Erythroblast (primary cell): ENCODE measurements at regions not wholly inside any gene's neighbourhood (a gene's known extent, or its start where the extent isn't known, plus 50 kb on each side); places are given as distances from the start of the nearest gene placed in this dataset.

Experiments used
- GATA1 ChIP-seq: IDR thresholded peaks from 2 replicates; pipeline ENCODE4 v1.6.1; 2011; ENCODE audit warnings: low read depth, mild to moderate bottlenecking, control low read depth, low read length, moderate library complexity
- POLR2A ChIP-seq: IDR thresholded peaks from 2 replicates; pipeline ENCODE4 v1.6.1; 2011; ENCODE audit warnings: mild to moderate bottlenecking, low read length

DNA sequence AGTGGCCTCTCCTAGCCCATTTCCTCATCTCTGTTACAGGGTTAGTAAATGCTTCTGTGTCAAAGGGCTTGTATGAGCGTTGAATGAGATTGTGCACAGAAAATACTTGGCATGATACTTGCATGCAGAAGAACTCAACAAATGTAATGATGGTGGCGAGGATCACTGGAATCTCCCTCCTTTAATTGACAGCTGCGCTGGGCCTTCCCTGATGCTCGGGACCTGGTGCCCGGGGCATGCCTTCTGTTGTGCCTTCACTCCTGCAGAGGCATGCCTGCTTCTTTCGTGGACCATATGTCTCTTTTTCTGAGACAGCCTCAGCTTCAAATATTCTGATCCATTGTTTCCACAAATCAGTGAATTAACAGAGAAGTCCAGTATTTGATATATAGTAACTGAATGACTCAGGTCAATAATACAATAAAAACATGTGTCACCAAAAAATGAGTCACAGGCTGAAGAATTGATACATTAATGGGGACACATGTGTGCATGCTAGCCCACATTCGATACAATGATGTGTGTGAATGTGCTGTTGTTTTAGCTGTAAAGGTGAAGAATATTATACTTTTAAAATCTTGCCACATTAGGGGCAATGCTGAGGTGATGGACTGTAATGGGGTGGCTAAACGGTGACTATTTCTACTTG lies 243.3 kb upstream of the TBL1XR1 start:
- TF ChIP-seq POLR2A (no peak), GATA1 (no peak)
